HEK293 (cell line): ENCODE measurements at regions not wholly inside any gene's neighbourhood (a gene's known extent, or its start where the extent isn't known, plus 50 kb on each side); places are given as distances from the start of the nearest gene placed in this dataset.

ENCODE experiments used
- CTCF ChIA-PET: fragments of 350-600 bp; formaldehyde crosslinking; extraction: SDS; loops from one replicate; lab custom pipeline; 2021; ENCODE audit warnings: antibody characterized with exemption; lab: Yijun Ruan, JAX
- POLR2A ChIA-PET: fragments of 300-600 bp; formaldehyde crosslinking; extraction: SDS; loops from one replicate; lab custom pipeline; 2020; ENCODE audit warnings: antibody characterized with exemption, inconsistent platforms; lab: Yijun Ruan, JAX
- H3K27ac ChIP-seq: fragments of 200-500 bp; sonication (Bioruptor generic); 2 replicates; pipeline ENCODE4 v1.5.1; 2014; ENCODE audit warnings: low read depth, low read length, control low read depth, inconsistent platforms; ENCODE audit errors: extremely low read depth
- H3K36me3 ChIP-seq, 2 experiments: fragments of 200-500 bp in 1 of 2; sonication (Bioruptor generic) in 1 of 2; 1 replicate in 1 of 2; 2 replicates in 1 of 2; pipeline ENCODE4 v1.5.1; 2014 to 2017; ENCODE audit warnings: inconsistent platforms in 2 of 2, low read length in 2 of 2; ENCODE audit not compliant: control insufficient read depth in 2 of 2, insufficient read depth in 1 of 2
- H3K4me1 ChIP-seq: fragments of 200-500 bp; sonication (Bioruptor generic); 2 replicates; pipeline ENCODE4 v1.5.1; 2014; ENCODE audit warnings: mild to moderate bottlenecking, low read length, inconsistent platforms; ENCODE audit not compliant: control insufficient read depth, insufficient read depth
- H3K4me3 ChIP-seq: 2 replicates; pipeline ENCODE4 v1.5.1; 2011; ENCODE audit warnings: low read depth, mild to moderate bottlenecking, control low read depth, low read length, moderate library complexity
- H3K9me3 ChIP-seq: fragments of 200-500 bp; sonication (Bioruptor generic); 2 replicates; pipeline ENCODE4 v1.5.1; 2014; ENCODE audit warnings: low read depth, low read length, inconsistent platforms; ENCODE audit not compliant: control insufficient read depth, insufficient read depth
- BCL6B ChIP-seq: fragments of 450-650 bp; formaldehyde crosslinking; IDR thresholded peaks from 2 replicates; pipeline ENCODE4 v1.5.1; 2017; ENCODE audit warnings: missing biosample characterization, missing genetic modification characterization
- KLF1 ChIP-seq: fragments of 450-650 bp; formaldehyde crosslinking; IDR thresholded peaks from 2 replicates; pipeline ENCODE4 v1.5.1; 2016; ENCODE audit warnings: missing biosample characterization, missing genetic modification characterization
- KLF17 ChIP-seq: fragments of 450-650 bp; formaldehyde crosslinking; IDR thresholded peaks from 2 replicates; pipeline ENCODE4 v1.5.1; 2016; ENCODE audit warnings: missing biosample characterization, missing genetic modification characterization
- SCRT2 ChIP-seq: fragments of 450-650 bp; formaldehyde crosslinking; IDR thresholded peaks from 2 replicates; pipeline ENCODE4 v1.5.1; 2016; ENCODE audit warnings: missing biosample characterization, missing genetic modification characterization
- SP3 ChIP-seq: fragments of 450-650 bp; formaldehyde crosslinking; IDR thresholded peaks from 2 replicates; pipeline ENCODE4 v1.5.1; 2016; ENCODE audit warnings: missing biosample characterization, missing genetic modification characterization
- ZFP37 ChIP-seq: fragments of 450-650 bp; formaldehyde crosslinking; IDR thresholded peaks from 2 replicates; pipeline ENCODE4 v1.5.1; 2016; ENCODE audit warnings: missing biosample characterization, missing genetic modification characterization
- ZNF132 ChIP-seq: fragments of 450-650 bp; formaldehyde crosslinking; IDR thresholded peaks from 2 replicates; pipeline ENCODE4 v1.5.1; 2017; ENCODE audit warnings: missing biosample characterization, missing genetic modification characterization, borderline replicate concordance
- ZNF202 ChIP-seq: fragments of 450-650 bp; formaldehyde crosslinking; IDR thresholded peaks from 2 replicates; pipeline ENCODE4 v1.5.1; 2016; ENCODE audit warnings: missing biosample characterization, missing genetic modification characterization, borderline replicate concordance
- ZNF274 ChIP-seq, 2 experiments: fragments of 200-500 bp in 1 of 2; fragments of 450-650 bp in 1 of 2; sonication (Bioruptor generic) in 1 of 2; formaldehyde crosslinking in 1 of 2; IDR thresholded peaks; 2 replicates each; pipeline versions ENCODE4 v1.5.1 to v1.6.1; 2014 to 2016; ENCODE audit warnings: borderline replicate concordance in 1 of 2, inconsistent platforms in 1 of 2, low read length in 1 of 2, missing biosample characterization in 1 of 2, missing genetic modification characterization in 1 of 2
- ZNF302 ChIP-seq: fragments of 450-650 bp; formaldehyde crosslinking; IDR thresholded peaks from 2 replicates; pipeline ENCODE4 v1.5.1; 2016; ENCODE audit warnings: missing biosample characterization, missing genetic modification characterization, low read depth
- ZNF354C ChIP-seq: fragments of 450-650 bp; formaldehyde crosslinking; IDR thresholded peaks from 2 replicates; pipeline ENCODE4 v1.5.1; 2016; ENCODE audit warnings: missing biosample characterization, missing genetic modification characterization, low read depth, borderline replicate concordance
- ZNF37A ChIP-seq: fragments of 450-650 bp; IDR thresholded peaks from 2 replicates; pipeline ENCODE4 v1.5.1; 2018; ENCODE audit warnings: missing biosample characterization, missing genetic modification characterization
- ZNF391 ChIP-seq: fragments of 450-650 bp; formaldehyde crosslinking; IDR thresholded peaks from 2 replicates; pipeline ENCODE4 v1.5.1; 2016; ENCODE audit warnings: low read depth, missing biosample characterization, missing genetic modification characterization, borderline replicate concordance
- ZNF416 ChIP-seq: fragments of 450-650 bp; formaldehyde crosslinking; IDR thresholded peaks from 2 replicates; pipeline ENCODE4 v1.5.1; 2016; ENCODE audit warnings: missing biosample characterization, missing genetic modification characterization
- ZNF488 ChIP-seq: fragments of 450-650 bp; formaldehyde crosslinking; IDR thresholded peaks from 2 replicates; pipeline ENCODE4 v1.5.1; 2016; ENCODE audit warnings: missing biosample characterization, missing genetic modification characterization
- ZNF555 ChIP-seq: fragments of 450-650 bp; formaldehyde crosslinking; conservative IDR thresholded peaks from 2 replicates; pipeline ENCODE4 v1.5.1; 2017; ENCODE audit warnings: missing biosample characterization, mild to moderate bottlenecking, missing genetic modification characterization, inconsistent platforms
- ZNF571 ChIP-seq: fragments of 450-650 bp; formaldehyde crosslinking; IDR thresholded peaks from 2 replicates; pipeline ENCODE4 v1.5.0; 2017; ENCODE audit warnings: missing biosample characterization, missing genetic modification characterization
- ZNF585B ChIP-seq: fragments of 450-650 bp; formaldehyde crosslinking; IDR thresholded peaks from 2 replicates; pipeline ENCODE4 v1.5.1; 2016; ENCODE audit warnings: missing biosample characterization, missing genetic modification characterization
- ZNF701 ChIP-seq: fragments of 450-650 bp; formaldehyde crosslinking; IDR thresholded peaks from 2 replicates; pipeline ENCODE4 v1.5.1; 2016; ENCODE audit warnings: missing biosample characterization, missing genetic modification characterization
- ZNF707 ChIP-seq: fragments of 450-650 bp; formaldehyde crosslinking; IDR thresholded peaks from 2 replicates; pipeline ENCODE4 v1.5.1; 2016; ENCODE audit warnings: missing biosample characterization, missing genetic modification characterization
- ZNF776 ChIP-seq: fragments of 450-650 bp; formaldehyde crosslinking; IDR thresholded peaks from 2 replicates; pipeline ENCODE4 v1.5.0; 2017; ENCODE audit warnings: missing biosample characterization, missing genetic modification characterization, borderline replicate concordance
- ZNF830 ChIP-seq: fragments of 450-650 bp; IDR thresholded peaks from 2 replicates; pipeline ENCODE4 v1.5.0; 2018; ENCODE audit warnings: missing biosample characterization, missing genetic modification characterization, low read depth, mild to moderate bottlenecking, moderate library complexity
- ZNF837 ChIP-seq: fragments of 450-650 bp; formaldehyde crosslinking; IDR thresholded peaks from 2 replicates; pipeline ENCODE4 v1.5.1; 2016; ENCODE audit warnings: missing biosample characterization, missing genetic modification characterization
- TF ChIP-seq, protein P1 (sequence below): fragments of 450-650 bp; formaldehyde crosslinking; IDR thresholded peaks from 2 replicates; pipeline ENCODE4 v1.5.1; 2017; ENCODE audit warnings: missing biosample characterization, missing genetic modification characterization
- TF ChIP-seq, protein P2 (sequence below): fragments of 450-650 bp; formaldehyde crosslinking; IDR thresholded peaks from 2 replicates; pipeline ENCODE4 v1.5.0; 2017; ENCODE audit warnings: missing biosample characterization, missing genetic modification characterization, borderline replicate concordance

DNA sequence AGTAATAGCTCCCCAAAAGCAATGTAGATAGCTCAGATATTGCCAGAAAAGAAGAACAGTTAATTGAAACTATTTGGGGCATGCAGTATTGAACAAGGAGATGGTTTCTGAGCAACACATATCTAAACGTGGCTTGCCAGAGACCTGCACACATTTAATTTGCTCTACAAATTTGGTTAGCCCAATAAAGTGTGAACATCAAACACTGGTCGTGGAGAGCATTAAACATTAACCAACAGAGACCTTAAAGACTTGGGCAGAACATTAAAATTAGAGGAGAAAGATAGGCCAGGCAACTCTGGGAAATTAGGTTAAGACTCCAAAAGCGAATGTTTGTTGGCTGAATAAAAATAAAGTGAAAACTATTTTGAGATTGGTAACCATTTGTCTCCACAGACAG, 61.6 kb upstream of the ARID5B start:
- Histone ChIP-seq H3K4me1 (peaks cover 19% of the 10 kb centered on the region), H3K9me3 (no peaks in the 10 kb centered on the region), H3K4me3 (no peak overlapping the region), H3K27ac (no peak overlapping the region), H3K36me3 (no peaks in the 10 kb centered on the region)
- TF ChIP-seq ZNF776 (tag by site-specific recombination) (no peak), ZNF571 (no peak), ZNF274 (IDR thresholded peaks at IDR 0.05; ENCODE audit: low read length) (no peak), ZNF274 (tag by site-specific recombination; IDR thresholded peaks at IDR 0.05; ENCODE audit: borderline replicate concordance) (no peak), SCRT2 (tag by site-specific recombination) (no peak), ZNF354C (no peak), KLF1 (no peak), SP3 (tag by site-specific recombination) (no peak), ZNF701 (tag by site-specific recombination) (no peak), ZNF707 (tag by site-specific recombination) (no peak), KLF17 (tag by site-specific recombination) (no peak), ZNF837 (tag by site-specific recombination) (no peak), BCL6B (tag by site-specific recombination) (no peak), ZNF391 (tag by site-specific recombination) (no peak), ZNF302 (tag by site-specific recombination) (no peak), ZNF416 (tag by site-specific recombination) (no peak), ZFP37 (no peak)
- TF ChIP-seq, protein P1, sequence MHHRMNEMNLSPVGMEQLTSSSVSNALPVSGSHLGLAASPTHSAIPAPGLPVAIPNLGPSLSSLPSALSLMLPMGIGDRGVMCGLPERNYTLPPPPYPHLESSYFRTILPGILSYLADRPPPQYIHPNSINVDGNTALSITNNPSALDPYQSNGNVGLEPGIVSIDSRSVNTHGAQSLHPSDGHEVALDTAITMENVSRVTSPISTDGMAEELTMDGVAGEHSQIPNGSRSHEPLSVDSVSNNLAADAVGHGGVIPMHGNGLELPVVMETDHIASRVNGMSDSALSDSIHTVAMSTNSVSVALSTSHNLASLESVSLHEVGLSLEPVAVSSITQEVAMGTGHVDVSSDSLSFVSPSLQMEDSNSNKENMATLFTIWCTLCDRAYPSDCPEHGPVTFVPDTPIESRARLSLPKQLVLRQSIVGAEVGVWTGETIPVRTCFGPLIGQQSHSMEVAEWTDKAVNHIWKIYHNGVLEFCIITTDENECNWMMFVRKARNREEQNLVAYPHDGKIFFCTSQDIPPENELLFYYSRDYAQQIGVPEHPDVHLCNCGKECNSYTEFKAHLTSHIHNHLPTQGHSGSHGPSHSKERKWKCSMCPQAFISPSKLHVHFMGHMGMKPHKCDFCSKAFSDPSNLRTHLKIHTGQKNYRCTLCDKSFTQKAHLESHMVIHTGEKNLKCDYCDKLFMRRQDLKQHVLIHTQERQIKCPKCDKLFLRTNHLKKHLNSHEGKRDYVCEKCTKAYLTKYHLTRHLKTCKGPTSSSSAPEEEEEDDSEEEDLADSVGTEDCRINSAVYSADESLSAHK (tag by site-specific recombination), result no peak
- TF ChIP-seq, protein P2, sequence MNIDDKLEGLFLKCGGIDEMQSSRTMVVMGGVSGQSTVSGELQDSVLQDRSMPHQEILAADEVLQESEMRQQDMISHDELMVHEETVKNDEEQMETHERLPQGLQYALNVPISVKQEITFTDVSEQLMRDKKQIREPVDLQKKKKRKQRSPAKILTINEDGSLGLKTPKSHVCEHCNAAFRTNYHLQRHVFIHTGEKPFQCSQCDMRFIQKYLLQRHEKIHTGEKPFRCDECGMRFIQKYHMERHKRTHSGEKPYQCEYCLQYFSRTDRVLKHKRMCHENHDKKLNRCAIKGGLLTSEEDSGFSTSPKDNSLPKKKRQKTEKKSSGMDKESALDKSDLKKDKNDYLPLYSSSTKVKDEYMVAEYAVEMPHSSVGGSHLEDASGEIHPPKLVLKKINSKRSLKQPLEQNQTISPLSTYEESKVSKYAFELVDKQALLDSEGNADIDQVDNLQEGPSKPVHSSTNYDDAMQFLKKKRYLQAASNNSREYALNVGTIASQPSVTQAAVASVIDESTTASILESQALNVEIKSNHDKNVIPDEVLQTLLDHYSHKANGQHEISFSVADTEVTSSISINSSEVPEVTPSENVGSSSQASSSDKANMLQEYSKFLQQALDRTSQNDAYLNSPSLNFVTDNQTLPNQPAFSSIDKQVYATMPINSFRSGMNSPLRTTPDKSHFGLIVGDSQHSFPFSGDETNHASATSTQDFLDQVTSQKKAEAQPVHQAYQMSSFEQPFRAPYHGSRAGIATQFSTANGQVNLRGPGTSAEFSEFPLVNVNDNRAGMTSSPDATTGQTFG, result no peak
- ChIA-PET POLR2A (no interaction called here), CTCF (interaction anchor here (0.7 kb wide), 1 partner anchor 57 kb away, joined by 5 read pairs; no protein-coding TSS in a partner anchor)

- Histone ChIP-seq H3K27ac (no peak overlapping the region), H3K9me3 (no peaks in the 10 kb centered on the region), H3K4me1 (peaks cover 17% of the 10 kb centered on the region), H3K4me3 (no peak overlapping the region), H3K36me3 (no peaks in the 10 kb centered on the region)
- no peak for TF ChIP-seq ZNF202 (tag by site-specific recombination)
- TF ChIP-seq ZNF830 (tag by site-specific recombination), result no peak
- TF ChIP-seq ZNF555 (tag by site-specific recombination), result no peak
- TF ChIP-seq ZNF132 (tag by site-specific recombination), result no peak
- no peak for TF ChIP-seq ZNF585B (tag by site-specific recombination)
- TF ChIP-seq ZNF37A, result no peak
- TF ChIP-seq ZNF488 (tag by site-specific recombination), result no peak
- CTCF ChIA-PET, result interaction anchor here (0.7 kb wide), 1 partner anchor 57 kb away, joined by 5 read pairs; no protein-coding TSS in a partner anchor
- POLR2A ChIA-PET, result no interaction called here
These were observed 61.1 kb upstream of the ARID5B start for GRCh38 chr10:61840403-61840802.
